Aorta (tissue), 5 donors: ENCODE measurements at regions not wholly inside any gene's neighbourhood (a gene's known extent, or its start where the extent isn't known, plus 50 kb on each side); places are given as distances from the start of the nearest gene placed in this dataset.
A peak's percentile ranks its signal among the peaks of the same experiment; 100 is the strongest.

Experiments used
- ATAC-seq: fragments of 200-7000 bp; cut with Tn5 transposase; one replicate; pipeline ENCODE4 v1.9.1; 2022; ENCODE audit warnings: moderate library complexity; ENCODE audit not compliant: low FRiP score
- DNase-seq, 2 donors: peaks; one replicate each; pipeline ENCODE4 v3.0.0-alpha.2; 2020
- H3K27ac ChIP-seq, 2 donors: one replicate each; pipeline ENCODE4 v1.5.1; 2013; ENCODE audit warnings: low read length in 2 of 2, mild to moderate bottlenecking in 2 of 2, moderate library complexity in 2 of 2, control low read depth in 1 of 2, inconsistent platforms in 1 of 2, low read depth in 1 of 2
- H3K27me3 ChIP-seq, 2 donors: one replicate each; pipeline ENCODE4 v1.6.1; 2013; ENCODE audit warnings: control low read depth in 1 of 2, low read length in 1 of 2, mild to moderate bottlenecking in 1 of 2, moderate library complexity in 1 of 2; ENCODE audit not compliant: insufficient read depth in 2 of 2, control insufficient read depth in 1 of 2
- H3K36me3 ChIP-seq, 2 donors: one replicate each; pipeline ENCODE4 v1.6.1; 2013; ENCODE audit warnings: control low read depth in 1 of 2, low read length in 1 of 2, mild to moderate bottlenecking in 1 of 2; ENCODE audit not compliant: insufficient read depth in 2 of 2, control insufficient read depth in 1 of 2
- H3K4me1 ChIP-seq, 2 donors: one replicate each; pipeline ENCODE4 v1.6.1; 2013; ENCODE audit warnings: low read length in 2 of 2, control low read depth in 1 of 2, mild to moderate bottlenecking in 1 of 2, moderate library complexity in 1 of 2; ENCODE audit not compliant: insufficient read depth in 2 of 2, control insufficient read depth in 1 of 2
- H3K4me3 ChIP-seq, 2 donors: one replicate each; pipeline ENCODE4 v1.5.1; 2013; ENCODE audit warnings: low read length in 2 of 2, control low read depth in 1 of 2, mild to moderate bottlenecking in 1 of 2
- H3K9me3 ChIP-seq: one replicate; pipeline ENCODE4 v1.6.1; 2013; ENCODE audit warnings: mild to moderate bottlenecking, low read length; ENCODE audit not compliant: control insufficient read depth
- WGBS, 2 donors: extraction: QIAGEN DNeasy Blood & Tissue Kit; methylation state at CpG; one replicate each; pipeline ENCODE4 v1.1.7; 2013; 5-methylcytosine and 5-hydroxymethylcytosine counted together
- intact Hi-C, 2 donors: fragments of 100-400 bp; cut with DNase I; formaldehyde crosslinking; loops; one replicate each; pipeline versions ENCODE4 v1.14.2 to v1.15.0; 2022
- donor health status: healthy with polysubstance abuse.
- donor health status: Bipolar disorder and iron deficiency.
- donor health status: DM: no; HTN: no; CAD: no.
- donor health status: DM: no; HTN: no; CAD: no.
- donor health status: DM: yes; HTN: yes; CAD: no.

DNA sequence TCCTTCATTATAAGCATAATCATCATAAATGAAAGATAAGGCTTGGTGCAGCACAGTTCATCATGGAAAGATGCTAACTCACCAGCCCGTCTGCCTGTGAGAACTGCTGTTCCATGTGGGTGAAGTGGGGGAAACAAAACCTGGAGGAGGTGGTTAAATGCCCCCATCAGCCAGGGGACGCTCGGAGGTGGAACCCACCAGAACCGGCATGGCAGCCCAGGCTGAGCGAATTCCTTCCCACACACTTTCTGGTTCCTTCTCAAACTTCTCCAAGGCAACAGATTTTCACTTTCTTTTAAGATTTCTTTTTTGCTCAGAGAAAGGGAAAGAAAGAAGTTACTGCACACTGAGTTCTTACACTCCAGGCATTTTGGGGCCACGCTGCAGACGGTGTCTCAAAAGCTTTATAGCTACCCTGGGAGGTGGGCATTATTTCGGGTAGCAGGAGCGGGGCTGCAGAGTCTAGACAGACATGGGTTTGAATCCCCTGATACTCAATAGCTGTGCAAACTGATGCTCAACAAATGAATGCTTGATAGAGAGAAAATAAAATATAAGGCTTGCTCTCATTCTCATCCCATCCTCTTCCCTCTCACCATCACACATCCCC is 190.7 kb downstream of the BCL11B start:
- Histone ChIP-seq H3K4me1 (no peaks in the 10 kb centered on the region), H3K27ac (no peak overlapping the region), H3K27me3 (no peaks in the 10 kb centered on the region), H3K9me3 (peaks cover 9% of the 10 kb centered on the region), H3K4me3 (no peak overlapping the region), H3K36me3 (no peaks in the 10 kb centered on the region)
- 90% methylated on average over 9 of the region's 9 CpGs for WGBS, 2 donors
- ATAC-seq (no peak), DNase-seq (no peak)
- intact Hi-C loops = no loop called here

DNA sequence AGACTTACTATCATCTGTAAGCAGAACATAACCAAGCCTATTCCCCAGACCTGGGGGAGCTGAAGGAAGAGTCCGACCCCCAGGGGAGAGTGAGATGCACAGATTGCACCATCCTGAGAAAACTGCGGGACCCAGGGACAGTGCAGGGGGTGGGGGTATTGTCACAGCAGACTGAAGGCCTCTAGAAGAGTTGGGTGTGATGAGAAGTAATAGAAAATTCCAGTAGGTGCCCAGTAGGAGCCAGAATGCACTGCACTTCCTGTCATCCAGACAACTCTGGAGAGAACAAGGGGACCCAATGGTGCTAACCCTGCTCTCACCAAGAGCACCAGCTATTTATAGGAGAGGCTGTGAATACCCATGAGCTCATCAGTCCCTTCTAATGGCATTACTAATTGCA is 190.1 kb downstream of the BCL11B start:
- no peak for ATAC-seq
- WGBS, 2 donors = 86 to 88% methylated on average over 2 of the region's 2 CpGs
- intact Hi-C loops = no loop called here

DNA sequence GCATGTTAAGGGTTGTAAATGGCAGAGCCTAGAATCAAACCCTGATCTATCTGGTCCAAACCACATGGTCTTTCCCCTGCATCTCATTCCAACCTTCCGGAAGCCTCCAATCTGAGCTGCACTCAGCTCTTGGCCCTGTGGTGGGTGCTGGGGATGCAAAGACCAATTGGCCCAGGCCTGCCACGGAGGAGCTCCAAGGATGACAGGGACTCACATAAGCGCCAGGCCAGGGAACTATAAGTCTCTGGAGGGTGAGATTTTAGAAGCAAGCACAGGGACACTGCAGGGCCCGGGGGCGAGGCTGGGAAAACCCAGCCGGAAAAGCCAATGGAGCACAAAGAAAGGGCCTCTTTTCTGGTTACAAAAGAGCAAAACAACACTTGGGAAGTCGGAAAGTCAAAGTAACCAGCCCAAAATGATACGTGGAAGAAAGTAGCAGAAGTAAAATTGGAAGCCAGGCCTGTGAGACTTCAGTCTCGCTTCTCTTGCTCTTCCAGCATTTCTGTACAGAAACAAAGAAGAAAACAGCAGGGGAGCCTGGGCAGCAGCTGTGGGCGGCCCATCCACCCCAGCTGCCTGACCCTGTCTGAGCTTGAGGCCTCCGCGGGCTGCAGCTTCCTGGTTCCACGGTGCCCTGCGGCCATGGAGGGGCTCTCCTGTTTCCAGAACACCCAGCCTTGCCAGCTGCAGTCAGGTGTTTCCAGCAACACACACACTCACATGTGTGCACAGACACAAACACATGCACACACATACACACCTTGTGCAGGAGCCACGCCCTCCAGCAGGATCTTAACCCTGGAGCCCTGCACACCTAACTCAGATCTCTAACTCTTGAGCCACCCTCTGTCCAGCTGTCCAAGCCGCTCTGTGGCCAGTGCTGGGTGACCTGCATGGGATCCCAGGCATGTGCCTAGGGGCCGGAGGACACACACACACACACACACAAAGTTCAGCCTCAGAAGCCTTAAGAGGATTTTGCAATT is 178.2 kb downstream of the BCL11B start:
- ATAC-seq (no peak), DNase-seq (no peak)
- intact Hi-C loops = no loop called here
- H3K36me3 ChIP-seq = no peaks in the 10 kb centered on the region
- 79 to 81% methylated on average over 17 of the region's 17 CpGs for WGBS, 2 donors
- H3K4me1 ChIP-seq = no peaks in the 10 kb centered on the region
- H3K27me3 ChIP-seq = peaks cover 0 to 2% of the 10 kb centered on the region in 2 donors
- no peak overlapping the region for H3K4me3 ChIP-seq
- H3K27ac ChIP-seq = no peak overlapping the region
- H3K9me3 ChIP-seq = no peaks in the 10 kb centered on the region

More for the DNA sequence above, 190.1 kb downstream of the BCL11B start:
- H3K4me1 ChIP-seq = no peaks in the 10 kb centered on the region
- H3K36me3 ChIP-seq = no peaks in the 10 kb centered on the region
- no peak overlapping the region for H3K4me3 ChIP-seq
- no peak overlapping the region for H3K27ac ChIP-seq
- H3K9me3 ChIP-seq = peaks cover 9% of the 10 kb centered on the region
- H3K27me3 ChIP-seq = no peaks in the 10 kb centered on the region
- DNase-seq = no peak

DNA sequence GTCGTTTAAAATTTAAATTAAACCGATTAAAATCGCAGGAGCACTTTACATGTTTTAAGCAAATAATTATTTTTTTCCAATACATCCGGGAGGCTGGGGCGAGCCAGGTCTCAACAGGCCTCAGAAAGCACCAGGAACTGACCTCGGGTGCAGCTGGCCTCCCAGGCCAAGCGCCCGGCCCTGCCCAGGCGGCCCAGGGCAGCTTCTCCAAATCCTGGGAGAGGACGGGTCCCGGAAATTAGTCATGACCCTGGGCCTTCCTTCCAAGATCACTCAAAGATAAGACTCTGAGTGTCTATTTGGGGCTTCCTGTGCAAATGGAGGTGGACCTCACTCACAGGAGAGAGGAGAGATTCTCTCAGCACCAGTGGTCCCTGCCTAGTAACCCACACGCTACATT is 177.1 kb downstream of the BCL11B start:
- H3K27ac ChIP-seq = no peak overlapping the region
- H3K4me3 ChIP-seq = no peak overlapping the region
- no peak for DNase-seq
- H3K27me3 ChIP-seq = peaks cover 0 to 2% of the 10 kb centered on the region in 2 donors
- H3K4me1 ChIP-seq = no peaks in the 10 kb centered on the region
- H3K9me3 ChIP-seq = no peaks in the 10 kb centered on the region
- no peak for ATAC-seq
- intact Hi-C loops = no loop called here
- H3K36me3 ChIP-seq = no peaks in the 10 kb centered on the region
- 95 to 96% methylated on average over 12 of the region's 12 CpGs for WGBS, 2 donors

DNA sequence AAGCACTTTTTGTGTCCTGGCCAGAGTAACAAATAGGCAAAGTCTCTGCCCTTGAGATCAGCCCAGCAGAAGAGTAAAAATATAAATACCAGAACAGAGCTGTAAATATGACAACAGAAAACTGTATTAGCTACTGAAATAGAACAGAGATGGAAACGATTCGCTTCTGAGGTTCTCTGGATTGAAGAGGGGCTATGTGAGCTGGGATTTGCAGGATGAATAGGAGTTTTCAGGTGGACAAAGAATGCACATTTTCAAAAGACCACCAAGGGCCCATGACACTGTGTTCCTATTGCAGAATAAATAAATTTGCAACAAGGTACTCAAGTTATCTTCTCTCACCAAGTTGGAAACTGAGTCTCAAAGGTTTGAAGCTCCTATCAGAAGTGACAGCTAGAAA is 176.6 kb downstream of the BCL11B start:
- no peak for DNase-seq
- Histone ChIP-seq H3K4me3 (no peak overlapping the region), H3K4me1 (no peaks in the 10 kb centered on the region), H3K27me3 (peaks cover 0 to 2% of the 10 kb centered on the region in 2 donors), H3K27ac (no peak overlapping the region), H3K36me3 (no peaks in the 10 kb centered on the region), H3K9me3 (no peaks in the 10 kb centered on the region)
- intact Hi-C loops = no loop called here
- 94 to 99% methylated on average over 2 of the region's 2 CpGs for whole genome bisulfite sequencing, 2 donors
- no peak for ATAC-seq

DNA sequence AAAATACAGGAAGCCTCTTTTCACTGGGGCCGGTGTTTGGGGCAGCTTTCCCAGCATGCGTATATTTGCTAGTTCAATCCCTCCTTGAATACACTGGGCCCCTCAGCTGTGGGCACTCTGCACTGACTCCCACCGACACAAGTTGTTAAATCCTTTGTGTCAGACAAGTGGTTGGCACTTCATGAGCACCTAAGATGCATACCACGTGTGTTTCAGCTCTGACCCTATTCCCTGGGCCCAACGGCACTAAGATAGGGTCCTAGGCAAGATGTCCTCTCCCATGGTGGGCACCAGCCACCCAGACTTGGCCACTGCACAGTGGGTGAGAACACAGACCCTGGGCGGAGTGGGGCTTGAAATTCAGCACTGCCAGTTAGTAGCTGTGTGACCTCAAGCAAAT is 173.8 kb downstream of the BCL11B start:
- ATAC-seq = no peak
- intact Hi-C loops = no loop called here
- Histone ChIP-seq H3K27ac (no peak overlapping the region), H3K4me1 (no peaks in the 10 kb centered on the region), H3K27me3 (peaks cover 0 to 2% of the 10 kb centered on the region in 2 donors), H3K9me3 (no peaks in the 10 kb centered on the region), H3K4me3 (no peak overlapping the region), H3K36me3 (no peaks in the 10 kb centered on the region)
- DNase-seq = no peak
- WGBS, 2 donors = 82 to 86% methylated on average over 6 of the region's 6 CpGs

DNA sequence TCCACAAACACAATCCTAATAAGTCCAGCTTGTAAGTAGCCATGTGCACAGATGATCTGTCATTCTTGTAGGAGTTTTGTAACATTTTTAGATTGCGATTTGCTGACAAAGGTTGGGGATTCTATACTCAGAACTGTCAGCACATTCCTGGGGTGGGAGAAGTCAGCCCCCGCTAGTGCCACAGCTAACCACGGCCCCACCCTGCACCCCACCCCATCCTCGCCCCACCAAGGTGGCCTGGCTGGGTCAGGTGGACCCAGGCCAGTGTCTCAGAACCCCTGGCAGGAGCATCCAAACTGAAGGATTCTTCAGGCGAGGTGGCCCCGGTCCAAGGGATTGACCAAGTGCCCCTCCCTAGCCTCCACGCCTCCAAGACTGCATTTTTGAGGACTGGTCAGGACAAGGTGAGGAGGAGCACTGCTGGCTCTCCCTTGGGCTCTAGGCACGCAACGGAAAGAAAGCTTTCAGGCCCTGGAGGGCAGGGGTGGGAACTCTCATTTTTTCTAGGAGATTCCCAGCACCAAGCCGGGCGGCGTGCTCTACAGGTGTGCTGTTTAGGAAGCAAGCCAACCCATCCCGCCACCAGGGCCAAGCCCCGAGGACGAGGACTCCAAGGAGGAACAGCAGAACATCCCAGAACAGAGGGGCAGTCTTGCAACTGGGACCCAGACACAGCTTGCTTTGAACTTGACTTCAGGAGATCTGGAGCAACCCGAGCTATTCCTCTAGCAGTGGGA is 172.8 kb downstream of the BCL11B start:
- ATAC-seq (no peak), DNase-seq (peak in 1 of 2 donors; percentile 72)
- Histone ChIP-seq H3K27ac (no peak overlapping the region), H3K4me1 (no peaks in the 10 kb centered on the region), H3K27me3 (no peaks in the 10 kb centered on the region), H3K9me3 (peaks cover 2% of the 10 kb centered on the region), H3K4me3 (no peak overlapping the region), H3K36me3 (no peaks in the 10 kb centered on the region)
- intact Hi-C loops = no loop called here
- WGBS, 2 donors = 78 to 84% methylated on average over 16 of the region's 16 CpGs

DNA sequence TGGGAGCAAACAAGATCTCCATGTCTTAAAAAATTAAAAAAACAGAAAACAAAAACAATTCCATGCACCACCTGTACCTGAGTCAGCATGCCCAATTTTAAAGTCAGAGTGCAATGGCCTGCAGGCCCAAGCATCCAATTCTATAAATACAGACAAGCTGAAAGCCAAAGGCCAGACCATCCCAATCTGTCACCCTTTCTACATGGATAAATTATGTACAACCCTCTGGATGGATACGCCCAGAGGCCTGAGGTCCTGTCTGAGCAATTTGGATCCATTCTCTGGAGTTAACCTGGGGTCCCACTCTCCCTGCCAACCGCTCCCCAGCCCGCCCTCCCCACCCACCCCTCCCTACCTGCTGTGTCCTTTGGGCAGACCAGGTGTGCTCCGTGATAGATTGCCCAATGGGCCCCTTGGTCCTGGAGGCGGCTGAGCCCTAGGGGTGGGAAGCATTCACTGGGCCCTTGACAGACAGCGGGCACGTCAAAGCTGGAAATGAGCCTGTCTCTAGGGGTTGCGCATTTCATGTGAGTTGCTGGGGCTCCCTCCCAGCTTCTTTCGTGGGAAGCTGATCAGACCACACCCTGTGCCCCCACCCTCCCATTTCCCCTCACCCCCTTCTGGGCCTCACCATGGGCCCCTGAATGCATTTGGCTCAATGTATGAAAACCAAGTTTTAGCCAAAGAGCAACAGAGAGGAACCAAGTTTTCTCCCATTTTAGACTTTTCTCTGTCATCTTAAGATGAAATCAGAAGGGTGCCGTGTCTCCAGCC is 171.3 kb downstream of the BCL11B start:
- peaks cover 0 to 2% of the 10 kb centered on the region in 2 donors for H3K27me3 ChIP-seq
- H3K4me1 ChIP-seq = no peaks in the 10 kb centered on the region
- H3K27ac ChIP-seq = no peak overlapping the region
- H3K4me3 ChIP-seq = no peak overlapping the region
- no peak for ATAC-seq
- no peak for DNase-seq
- H3K36me3 ChIP-seq = no peaks in the 10 kb centered on the region
- H3K9me3 ChIP-seq = peaks cover 6% of the 10 kb centered on the region
- intact Hi-C loops = no loop called here
- 84 to 85% methylated on average over 9 to 10 of the region's 10 CpGs for WGBS, 2 donors
